Central memory CD4-positive, alpha-beta T cell (primary cell): ENCODE measurements at regions not wholly inside any gene's neighbourhood (a gene's known extent, or its start where the extent isn't known, plus 50 kb on each side); places are given as distances from the start of the nearest gene placed in this dataset.
A peak's percentile ranks its signal among the peaks of the same experiment; 100 is the strongest.
"Not testable (repeated sequence)": the region's sequence is repeated elsewhere in the genome, so short reads cannot be mapped to it uniquely, and the experiment has no call there.

Experiments
- DNase-seq: peaks from one replicate; pipeline ENCODE4 v3.0.0; 2022

DNA sequence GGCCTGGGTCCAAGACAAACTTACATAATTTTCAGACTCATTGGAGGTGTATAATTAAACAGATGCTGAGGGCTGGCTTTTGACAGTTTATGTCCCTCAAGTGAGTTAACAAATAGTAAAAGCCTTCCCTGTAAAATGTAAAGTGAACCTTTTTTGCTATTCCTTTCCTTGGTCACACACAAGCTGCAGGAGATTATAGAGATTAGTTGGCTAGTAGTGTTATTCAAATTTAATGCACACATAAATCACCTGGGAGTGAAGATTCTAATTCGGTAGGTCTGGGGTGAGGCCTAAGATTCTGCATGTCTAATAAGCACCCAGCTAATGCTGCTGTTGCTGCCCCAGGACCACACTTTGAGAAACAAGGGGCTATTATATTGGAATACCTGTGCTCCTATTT lies 206.2 kb upstream of the SSTR1 start:
- DNase-seq: no peak

DNA sequence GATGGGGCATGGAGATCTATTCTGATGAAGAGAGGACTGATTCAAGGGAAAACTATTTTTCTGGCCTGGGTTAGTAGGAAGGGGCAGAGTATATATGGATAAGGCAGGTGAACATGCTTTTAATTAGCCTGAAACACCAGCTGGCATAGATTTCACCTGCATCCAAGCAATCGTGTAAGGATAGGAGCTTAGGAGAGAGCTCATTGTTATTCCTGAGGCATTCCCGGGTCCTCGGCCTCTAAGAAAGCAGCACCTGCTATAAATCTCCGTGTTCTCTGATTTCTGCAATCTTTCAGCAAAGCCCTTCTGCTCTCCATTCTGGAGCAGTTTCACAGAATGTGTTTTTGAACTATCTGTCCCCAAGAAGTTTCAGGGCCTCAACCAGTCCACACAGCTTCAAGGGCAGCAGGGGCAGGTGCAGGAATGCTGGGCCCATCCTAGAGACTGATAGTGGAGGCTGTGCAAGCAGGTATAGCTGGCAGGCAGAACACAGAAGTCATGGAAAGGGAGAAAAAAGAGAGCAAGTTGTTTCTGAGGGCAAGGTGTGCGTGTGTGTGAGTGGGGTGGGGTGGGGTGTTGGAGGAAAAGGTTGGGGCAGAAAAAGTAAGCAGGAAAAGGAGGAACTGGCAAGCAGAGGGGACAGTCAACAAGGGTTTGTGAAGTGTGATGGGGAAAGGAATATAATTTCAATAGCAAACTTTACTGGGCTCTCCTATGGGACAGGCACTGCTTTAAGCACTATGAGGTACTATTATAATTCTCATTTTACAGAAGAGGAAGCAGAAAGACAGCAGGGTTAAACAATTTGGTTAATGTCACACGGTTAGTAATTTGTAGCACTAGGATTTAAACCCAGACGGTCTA lies 203.7 kb upstream of the SSTR1 start:
- DNase-seq: no peak

DNA sequence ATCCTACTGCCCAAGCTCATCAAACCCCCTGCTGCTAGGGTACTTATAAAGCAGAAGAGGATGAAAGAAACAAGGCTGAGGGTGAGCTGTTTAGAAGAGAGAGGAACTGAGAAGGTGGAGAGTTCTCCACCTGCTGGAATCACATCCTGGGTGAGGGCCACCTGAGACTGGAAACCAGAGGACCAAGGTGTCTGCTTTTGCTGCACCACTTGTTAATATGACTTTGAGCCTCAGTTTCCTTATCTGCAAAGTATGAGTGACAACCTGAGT lies 203.2 kb upstream of the SSTR1 start:
- DNase-seq: no peak

DNA sequence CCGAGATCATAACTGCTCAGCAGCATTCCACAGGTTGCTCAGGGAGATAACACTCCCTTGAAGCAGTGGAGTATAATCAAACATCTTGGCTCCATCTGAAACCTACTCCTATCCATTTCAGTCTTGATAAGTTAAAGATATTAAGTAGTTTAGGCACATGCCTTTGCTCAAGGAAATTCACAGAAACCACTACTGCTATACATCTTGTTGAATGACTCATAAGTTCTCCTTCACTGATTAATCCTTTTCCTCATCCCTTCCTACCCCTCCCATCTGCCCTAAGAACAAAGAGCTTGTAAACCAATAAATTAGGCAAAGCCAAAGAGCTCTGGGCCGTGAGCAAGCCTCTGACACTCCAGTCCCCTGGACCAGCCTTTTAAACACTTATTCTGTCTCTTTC lies 196.5 kb upstream of the SSTR1 start:
- not testable (repeated sequence) for DNase-seq

DNA sequence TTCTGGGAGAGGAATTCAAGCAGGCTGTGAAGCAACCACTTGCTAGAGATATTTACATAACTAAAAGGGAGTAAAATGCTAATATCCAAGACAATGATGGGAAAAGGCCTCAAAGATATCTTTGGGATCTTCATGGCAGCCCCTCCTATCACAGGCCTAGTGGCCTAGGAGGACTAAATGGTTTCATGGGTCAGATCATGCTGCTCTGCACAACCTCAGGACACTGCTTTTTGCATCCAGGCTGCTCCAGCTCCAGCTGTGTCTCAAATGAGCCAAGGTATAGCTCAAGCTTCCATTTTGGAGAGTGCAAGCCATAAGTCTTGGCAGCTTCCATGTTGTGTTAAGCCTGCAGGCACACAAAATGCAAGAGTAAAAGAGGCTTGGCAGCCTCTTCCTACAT lies 195.6 kb upstream of the SSTR1 start:
- DNase-seq: no peak

DNA sequence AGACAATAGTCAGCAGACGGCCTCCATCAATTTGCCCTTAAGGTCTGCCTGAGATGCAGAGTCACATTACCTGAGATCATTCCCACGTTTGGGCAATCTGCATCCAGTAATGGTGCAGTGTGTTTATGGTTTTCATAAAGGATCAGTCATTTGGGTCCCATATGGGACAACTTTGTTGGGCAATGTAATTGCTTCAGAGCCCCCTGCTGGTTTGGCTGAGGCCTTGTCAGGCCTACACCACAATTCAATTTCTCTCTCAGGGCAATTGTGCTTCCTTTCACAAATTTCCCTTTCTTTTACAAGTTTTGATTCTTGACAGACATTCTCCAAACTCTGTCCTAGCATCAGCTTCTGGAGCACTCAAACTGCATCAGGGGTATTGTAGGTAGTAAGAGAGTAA lies 191.2 kb upstream of the SSTR1 start:
- no peak for DNase-seq

DNA sequence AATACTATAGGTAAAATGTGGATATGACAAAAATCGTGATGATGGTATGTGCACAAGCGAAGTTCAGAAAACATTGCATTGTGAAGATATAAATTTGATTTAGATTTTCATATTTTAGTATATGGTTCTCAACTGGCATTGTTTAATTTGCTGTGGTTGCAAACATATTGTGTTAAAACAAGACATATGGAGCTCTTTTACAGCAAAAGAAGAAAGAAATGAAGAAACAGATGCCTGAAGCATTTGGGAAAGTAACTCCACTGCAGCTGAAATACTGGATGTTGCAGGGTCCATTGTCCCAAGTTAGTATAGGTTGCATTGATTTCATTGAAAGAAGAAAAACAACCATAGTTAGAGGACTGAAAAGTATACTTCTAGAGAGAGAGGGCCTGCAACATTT lies 185.8 kb upstream of the SSTR1 start:
- DNase-seq: no peak

DNA sequence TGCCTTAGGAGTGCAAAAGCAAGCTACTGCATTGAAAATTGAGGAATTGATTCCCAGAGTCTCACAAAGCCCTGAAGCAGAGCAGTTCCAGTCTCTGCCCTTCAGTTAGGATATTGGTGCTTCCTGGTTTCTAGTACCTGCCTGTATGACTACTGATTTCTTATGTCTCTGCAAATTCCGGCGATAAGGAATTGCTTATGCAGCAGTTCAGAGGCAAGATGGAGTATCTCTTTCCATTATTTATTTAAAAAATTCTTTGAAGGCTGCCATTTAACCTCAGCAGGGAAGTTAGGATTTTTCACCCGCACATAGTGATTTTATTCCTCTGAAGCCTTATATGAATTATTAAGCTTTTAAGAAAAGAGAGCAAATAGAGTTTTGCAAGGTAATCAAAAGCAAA lies 184.9 kb upstream of the SSTR1 start:
- no peak for DNase-seq

DNA sequence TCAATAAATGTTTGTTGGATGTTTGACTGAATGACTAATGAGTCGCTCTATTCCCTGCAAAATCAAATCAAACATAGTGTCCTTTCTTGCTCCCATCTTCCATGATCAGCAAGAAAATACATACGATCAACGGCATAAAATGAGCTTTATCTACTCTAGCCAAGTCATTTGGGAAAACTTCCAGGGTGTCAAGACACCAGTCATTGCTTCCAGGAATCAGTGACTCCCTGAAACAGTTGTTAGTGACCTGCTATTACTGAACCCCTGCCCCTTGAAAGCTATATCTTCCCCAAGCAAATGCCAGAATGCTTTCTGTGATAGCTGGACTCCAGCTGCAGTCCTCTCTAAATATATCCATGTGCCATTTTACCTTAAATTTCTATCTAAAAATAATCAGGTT lies 169.5 kb upstream of the SSTR1 start:
- no peak for DNase-seq

DNA sequence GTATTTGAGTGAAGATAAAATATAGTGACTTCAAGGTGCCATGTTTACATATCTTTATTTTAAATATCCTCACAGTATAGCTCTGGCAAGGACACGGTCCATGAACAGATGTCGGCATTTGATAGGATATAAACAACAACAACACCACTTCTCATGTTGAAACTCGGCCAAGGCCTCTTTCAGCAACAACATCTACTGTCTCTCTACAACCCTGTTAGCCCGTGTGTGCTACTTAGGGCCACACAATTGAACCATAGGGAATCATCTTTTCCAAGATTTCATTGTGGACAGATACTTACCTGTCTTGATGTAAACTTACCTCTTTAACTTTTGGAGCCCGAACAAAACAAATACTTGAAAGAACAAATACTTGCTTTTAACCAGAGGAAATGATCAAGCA lies 168.7 kb upstream of the SSTR1 start:
- no peak for DNase-seq

DNA sequence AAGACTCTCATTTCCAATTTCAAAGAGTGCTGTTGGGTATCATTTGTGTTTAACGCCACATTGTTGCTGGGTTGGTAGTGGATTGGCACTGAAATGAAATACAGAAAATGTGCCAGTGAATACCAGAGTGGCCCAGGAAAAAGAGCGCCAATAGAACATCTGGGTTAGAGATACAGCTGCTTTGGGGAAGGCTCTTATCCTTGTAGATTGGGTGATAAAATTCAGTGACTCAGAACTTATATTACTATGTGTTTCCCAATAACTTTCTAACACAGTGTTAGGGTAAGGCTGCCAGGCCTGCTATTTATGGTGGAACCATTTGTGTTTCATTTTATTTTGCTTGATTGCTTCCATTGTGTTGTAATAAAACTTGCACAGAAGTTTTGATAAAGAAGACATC lies 168.2 kb upstream of the SSTR1 start:
- no peak for DNase-seq

DNA sequence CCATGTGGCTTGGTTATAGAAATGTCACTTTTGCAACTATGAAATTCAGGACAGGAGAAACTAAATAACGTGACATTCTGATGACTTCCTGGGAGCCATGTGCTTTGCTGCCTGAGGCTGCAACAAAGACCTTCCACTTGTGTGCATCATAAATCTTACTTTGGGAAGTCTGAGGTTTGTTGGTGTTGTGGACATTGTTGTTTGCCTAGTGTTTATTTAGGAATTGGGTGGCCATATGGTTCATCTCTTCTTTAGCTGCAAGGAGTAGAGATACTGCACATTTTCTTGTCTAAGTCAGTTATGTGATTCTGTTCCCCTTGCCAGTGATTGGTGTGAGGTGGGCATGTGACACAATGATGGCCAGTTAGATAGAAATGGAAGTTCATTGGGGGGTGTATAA lies 167.3 kb upstream of the SSTR1 start:
- no peak for DNase-seq

DNA sequence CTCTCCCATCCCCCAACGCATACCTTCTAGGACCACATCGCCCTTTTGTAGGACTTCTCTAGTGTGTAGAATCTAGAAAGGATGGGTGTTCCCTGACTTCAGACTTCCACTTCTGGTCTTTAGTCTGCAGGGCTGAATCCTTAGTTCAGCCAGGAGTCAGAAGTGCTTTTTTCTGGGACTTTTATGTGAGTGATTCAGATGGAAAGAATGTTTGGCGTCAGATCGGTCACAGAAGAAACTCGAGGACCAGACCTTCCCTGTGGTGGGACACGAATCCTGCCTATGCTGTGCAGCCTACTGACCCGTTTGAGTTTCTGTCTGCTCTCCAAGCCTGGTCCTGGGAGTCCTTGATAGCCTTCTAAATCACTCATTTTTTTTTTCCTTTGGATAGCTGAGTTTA lies 165.4 kb upstream of the SSTR1 start:
- DNase-seq: no peak

DNA sequence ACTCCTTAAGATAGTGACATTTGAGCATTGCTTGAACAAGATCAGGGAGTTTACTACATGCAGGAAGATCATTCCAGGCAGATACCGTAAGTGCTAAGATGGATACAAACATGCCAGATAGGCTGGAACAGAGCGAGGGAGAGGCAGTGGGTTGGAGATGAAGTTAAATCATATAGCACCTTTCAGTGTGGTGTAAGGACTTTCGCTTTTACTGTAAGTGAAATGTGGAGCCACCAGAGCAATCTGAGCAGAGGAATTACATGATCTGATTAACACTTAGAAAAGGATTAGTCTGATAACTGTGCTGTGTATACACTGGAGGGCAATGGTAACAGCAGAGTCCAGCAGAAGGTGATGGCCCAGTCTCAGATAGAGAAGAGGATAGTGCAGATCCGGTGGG lies 163.0 kb upstream of the SSTR1 start:
- DNase-seq: no peak

DNA sequence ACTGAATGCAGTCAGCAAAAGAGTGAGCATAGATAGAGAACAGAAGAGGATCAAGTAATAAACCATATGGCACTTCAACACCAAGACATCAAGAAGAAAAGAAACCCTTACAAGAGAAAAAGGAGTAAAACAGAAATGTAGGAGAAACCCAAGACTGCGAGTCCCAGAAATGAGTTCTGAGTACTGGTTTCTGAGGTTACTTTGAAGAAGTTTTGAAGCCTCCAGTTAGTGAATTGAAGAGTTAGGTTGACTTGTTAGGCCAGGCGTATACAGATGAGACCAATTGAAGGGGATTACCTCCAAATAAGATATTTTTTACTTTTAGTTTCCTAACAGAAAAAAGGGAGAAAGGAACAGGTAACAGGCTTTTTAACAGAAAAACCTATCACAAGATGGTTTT lies 162.2 kb upstream of the SSTR1 start:
- DNase-seq: no peak

DNA sequence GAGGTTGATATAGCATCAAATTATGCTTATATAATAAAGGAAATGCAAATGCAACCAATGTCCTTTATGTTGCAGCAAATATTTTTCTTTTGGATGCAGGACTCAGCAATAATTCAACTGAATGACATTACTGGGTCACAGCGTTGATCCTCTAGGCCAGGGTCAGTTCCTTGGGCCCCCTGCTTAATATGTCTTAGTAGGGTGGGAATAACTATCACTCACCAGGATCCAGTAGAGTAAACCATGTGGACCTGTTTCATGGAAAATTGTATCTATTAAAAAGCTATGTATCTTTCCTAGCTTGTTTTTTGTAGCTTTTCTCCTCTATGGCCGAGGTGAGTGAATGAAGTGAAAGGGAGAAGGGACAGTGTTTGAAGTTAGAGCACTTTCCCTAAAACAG lies 161.5 kb upstream of the SSTR1 start:
- no peak for DNase-seq

DNA sequence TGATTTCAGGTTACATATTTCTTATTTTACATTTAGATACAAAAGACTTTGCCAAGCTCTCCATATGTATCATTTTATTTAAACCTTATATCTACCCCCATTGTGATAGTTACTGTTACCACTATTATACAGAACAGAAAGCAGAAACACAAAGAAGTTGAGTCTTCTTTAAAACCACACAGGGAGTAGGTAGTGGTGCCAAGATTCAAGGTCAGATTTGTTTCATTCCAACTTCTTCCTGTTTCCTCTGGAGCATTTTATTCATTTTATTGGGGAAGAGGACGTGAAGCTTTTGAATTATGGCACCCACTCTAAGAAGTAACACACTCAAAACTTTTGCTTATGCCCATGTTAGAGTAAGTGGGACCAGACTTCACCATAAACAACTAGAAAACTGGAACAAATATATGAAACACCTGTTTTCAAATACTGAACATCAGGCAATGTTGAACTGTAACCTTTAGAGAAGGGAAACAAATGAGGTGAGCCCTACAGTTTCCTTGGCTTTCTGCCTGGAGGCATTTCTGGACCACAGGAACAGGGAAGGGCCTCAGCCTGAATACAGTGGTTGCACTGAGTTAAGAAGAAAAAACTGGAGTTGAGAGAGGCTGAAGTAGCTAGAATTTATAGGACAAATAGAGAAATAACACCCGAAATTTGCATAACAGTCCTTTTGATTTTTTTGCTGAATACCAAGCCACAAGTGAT lies 160.4 kb upstream of the SSTR1 start:
- no peak for DNase-seq

DNA sequence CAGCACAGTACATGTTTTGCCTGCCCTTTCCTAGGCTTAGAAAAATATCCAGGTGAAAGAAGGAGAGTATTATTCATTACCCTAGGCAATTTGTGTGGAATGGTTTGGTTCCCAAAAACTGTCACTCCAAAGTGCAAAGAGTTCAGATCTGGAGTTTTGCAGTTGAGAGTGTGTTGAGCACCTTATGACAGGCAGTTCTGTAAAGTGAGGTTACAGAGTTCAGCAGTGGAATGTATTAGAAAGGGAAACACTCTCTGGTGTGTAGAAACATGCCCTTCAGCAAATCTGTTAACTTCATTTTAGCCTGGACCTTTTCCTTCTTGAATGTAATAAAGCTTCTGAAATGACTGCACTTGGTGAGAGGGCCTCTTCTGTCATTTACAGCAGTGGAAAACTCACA lies 154.0 kb upstream of the SSTR1 start:
- DNase-seq: no peak

DNA sequence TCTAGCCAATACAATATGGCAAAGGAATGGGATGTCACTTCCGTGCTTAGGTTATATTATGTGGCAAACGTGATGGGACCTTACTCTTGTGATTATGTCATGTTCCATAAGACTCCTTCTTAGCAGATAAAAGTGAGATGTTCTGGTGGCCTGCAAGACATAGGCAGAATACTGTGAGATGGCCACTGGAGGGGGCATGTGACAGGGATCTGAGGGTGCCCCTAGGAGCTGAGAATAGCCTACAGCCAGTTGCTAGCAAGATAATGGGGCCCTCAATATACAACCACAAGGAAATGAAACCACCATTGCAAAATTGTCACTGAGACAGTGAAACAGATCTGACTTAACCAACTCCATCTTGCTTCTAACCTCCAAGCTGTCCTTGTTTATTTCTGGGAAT lies 151.4 kb upstream of the SSTR1 start:
- no peak for DNase-seq

DNA sequence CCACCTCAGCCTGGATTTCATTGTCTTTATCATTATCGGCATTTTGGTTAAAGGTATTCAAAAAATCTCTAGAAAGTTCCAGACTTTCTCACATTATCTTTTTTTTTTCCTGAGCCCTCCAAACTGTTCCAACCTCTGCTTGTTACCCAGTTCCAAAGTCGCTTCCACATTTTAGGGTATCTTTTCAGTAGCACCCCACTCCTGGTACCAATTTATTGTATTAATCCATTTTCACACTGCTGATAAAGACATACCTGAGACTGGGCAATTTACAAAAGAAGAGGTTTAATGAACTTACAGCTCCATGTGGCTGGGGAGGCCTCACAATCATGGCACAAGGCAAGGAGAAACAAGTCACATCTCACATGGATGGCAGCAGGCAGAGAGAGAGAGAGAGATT lies 145.5 kb upstream of the SSTR1 start:
- not testable (repeated sequence) for DNase-seq

DNA sequence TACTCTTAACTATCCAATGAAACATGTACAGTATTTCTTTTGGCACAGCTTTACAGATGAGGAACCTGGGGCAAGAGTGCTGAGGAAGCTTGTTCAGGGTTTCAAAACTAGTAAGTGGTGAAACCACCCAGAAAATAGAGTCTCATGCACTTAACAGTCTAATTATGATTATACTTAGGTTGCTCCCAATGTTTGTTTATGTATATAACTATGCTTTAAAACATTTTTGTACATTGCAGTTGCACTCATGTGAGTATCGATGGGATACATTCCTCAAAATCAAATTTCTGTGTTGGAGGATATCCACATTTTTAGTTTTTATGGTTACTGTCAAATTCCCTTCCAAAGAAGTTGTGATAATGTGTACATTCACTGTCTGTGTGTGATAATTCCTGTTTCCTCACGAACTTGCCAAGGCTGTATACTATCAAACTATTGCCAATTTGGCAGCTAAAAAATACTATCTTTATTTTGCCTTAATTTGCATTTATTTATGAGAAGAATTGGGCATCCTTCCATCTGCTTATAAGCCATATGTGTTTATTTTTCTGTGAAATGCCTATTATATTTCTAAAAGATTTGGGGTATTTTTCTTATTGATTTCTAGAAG lies 143.9 kb upstream of the SSTR1 start:
- no peak for DNase-seq

DNA sequence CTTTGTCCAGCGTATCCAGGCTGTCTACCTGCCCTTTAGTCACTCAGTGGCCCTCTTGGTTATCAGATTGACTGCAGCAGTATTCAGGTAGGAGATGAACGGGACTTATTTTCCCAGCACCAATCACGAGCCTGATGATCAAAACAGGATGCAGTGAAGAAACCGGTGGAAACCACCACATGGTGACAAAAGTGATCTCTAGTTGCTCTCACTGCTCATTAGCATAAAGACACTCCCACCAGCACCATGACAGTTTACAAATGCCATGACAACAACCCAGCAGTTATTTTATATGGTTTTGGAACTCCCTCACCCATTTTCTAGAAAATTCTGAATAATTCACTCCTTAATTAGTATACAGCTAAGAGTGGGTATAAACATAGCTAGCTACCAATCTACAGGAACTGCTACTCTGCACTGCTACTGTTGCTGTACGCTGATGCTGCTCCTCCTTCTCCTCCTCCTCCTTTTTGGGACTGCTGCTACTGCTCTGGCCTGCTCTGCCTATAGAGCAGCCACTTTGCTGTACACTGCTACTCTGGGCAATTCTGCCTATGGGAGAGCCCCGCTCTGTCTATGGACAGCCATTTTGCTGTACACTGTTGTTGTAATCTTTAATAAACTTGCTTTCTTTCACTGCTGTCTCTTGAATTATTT lies 142.5 kb upstream of the SSTR1 start:
- peak; percentile 89 for DNase-seq

DNA sequence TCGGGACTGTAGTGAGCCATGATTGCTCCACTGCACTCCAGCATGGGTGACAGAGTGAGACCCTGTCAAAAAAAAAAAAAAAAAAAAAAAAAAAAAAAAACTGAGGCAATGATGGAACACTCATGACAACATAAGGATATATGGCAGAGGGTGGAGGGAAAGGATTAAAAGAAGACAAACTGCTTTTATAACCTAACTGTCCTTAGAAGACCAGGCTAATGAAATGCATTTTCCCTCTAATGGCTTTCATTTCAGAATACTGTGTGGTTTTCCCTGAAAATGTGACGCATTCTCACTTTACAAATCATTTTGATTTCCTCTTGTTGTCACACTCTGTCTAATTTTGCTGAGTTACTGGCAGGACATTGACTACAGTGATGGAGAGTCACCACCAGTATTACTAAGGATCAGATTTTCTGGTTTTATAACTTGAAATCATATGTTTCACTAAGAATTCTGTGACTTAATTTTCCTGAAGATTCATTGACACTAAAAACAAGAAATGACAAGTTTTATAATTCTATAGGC lies 137.6 kb upstream of the SSTR1 start:
- DNase-seq: no peak

DNA sequence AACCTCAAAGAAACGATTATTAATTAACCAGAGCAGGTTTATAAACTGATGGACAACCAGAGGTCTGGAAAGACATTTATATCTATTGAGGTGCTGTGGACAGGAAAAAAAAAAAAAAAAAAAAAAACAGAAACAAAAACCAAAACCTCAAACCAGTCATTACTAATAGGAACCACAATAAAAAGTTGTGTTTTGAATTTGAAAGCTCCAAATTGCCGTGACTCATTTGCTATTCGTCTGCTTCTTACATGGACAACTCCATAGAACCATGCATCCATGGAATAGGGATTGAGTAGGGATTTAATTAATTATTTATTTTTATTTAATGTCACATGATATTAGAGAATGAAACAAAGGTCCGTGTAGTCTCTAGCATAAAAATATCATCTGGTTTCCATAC lies 134.1 kb upstream of the SSTR1 start:
- DNase-seq: peak; percentile 50
